GM23248 (cell line): ENCODE measurements at regions not wholly inside any gene's neighbourhood (a gene's known extent, or its start where the extent isn't known, plus 50 kb on each side); places are given as distances from the start of the nearest gene placed in this dataset.

Experiments
- DNase-seq: peaks from one replicate; pipeline ENCODE4 v3.0.0-alpha.2; 2015
- H2AFZ ChIP-seq: fragments of 200-600 bp; sonication (generic); 2 replicates; pipeline ENCODE4 v1.6.1; 2016; ENCODE audit warnings: antibody characterized with exemption
- H3F3A ChIP-seq: fragments of 200-600 bp; sonication (generic); 2 replicates; pipeline ENCODE4 v1.6.1; 2016; ENCODE audit warnings: mild to moderate bottlenecking, antibody characterized with exemption, mixed run types; ENCODE audit not compliant: insufficient read depth
- H3K27ac ChIP-seq: fragments of 200-600 bp; sonication (generic); 2 replicates; pipeline ENCODE4 v1.5.1; 2016; ENCODE audit warnings: mild to moderate bottlenecking
- H3K27me3 ChIP-seq: fragments of 200-600 bp; sonication (generic); replicated peaks from 2 replicates; pipeline ENCODE4 v1.6.1; 2016; ENCODE audit warnings: mild to moderate bottlenecking; ENCODE audit not compliant: insufficient read depth
- H3K36me3 ChIP-seq: fragments of 200-600 bp; sonication (generic); 2 replicates; pipeline ENCODE4 v1.6.1; 2016; ENCODE audit warnings: low read depth, mild to moderate bottlenecking
- H3K4me1 ChIP-seq: fragments of 200-600 bp; sonication (generic); 2 replicates; pipeline ENCODE4 v1.6.1; 2016; ENCODE audit warnings: mild to moderate bottlenecking; ENCODE audit not compliant: insufficient read depth
- H3K4me2 ChIP-seq: fragments of 200-600 bp; sonication (generic); one replicate; pipeline ENCODE4 v1.6.1; 2016; ENCODE audit warnings: mild to moderate bottlenecking; ENCODE audit not compliant: unreplicated experiment
- H3K4me3 ChIP-seq: fragments of 200-600 bp; sonication (generic); 2 replicates; pipeline ENCODE4 v1.5.1; 2016; ENCODE audit warnings: mild to moderate bottlenecking
- H3K79me2 ChIP-seq: fragments of 200-600 bp; sonication (generic); 2 replicates; pipeline ENCODE4 v1.6.1; 2016; ENCODE audit warnings: mild to moderate bottlenecking; ENCODE audit not compliant: insufficient read depth
- H3K9ac ChIP-seq: fragments of 200-600 bp; sonication (generic); 2 replicates; pipeline ENCODE4 v1.6.1; 2016; ENCODE audit warnings: mild to moderate bottlenecking
- H3K9me2 ChIP-seq: fragments of 200-600 bp; sonication (generic); 2 replicates; pipeline ENCODE4 v1.6.1; 2016; ENCODE audit warnings: mixed run types, mild to moderate bottlenecking, moderate library complexity; ENCODE audit not compliant: insufficient read depth
- H3K9me3 ChIP-seq: fragments of 200-600 bp; sonication (generic); one replicate; pipeline ENCODE4 v1.6.1; 2017; ENCODE audit warnings: low read depth
- H4K20me1 ChIP-seq: fragments of 200-600 bp; sonication (generic); 2 replicates; pipeline ENCODE4 v1.6.0; 2016; ENCODE audit not compliant: insufficient read depth
- EZH2 ChIP-seq: fragments of 200-600 bp; sonication (generic); IDR thresholded peaks from 2 replicates; pipeline ENCODE4 v1.6.1; 2018; ENCODE audit warnings: antibody characterized with exemption, mild to moderate bottlenecking; ENCODE audit not compliant: insufficient read depth, poor library complexity, severe bottlenecking
- EZH2phosphoT487 ChIP-seq: fragments of 200-600 bp; sonication (generic); IDR thresholded peaks from 2 replicates; pipeline ENCODE4 v1.6.1; 2018; ENCODE audit warnings: antibody characterized with exemption, moderate library complexity, mild to moderate bottlenecking, low read depth; ENCODE audit not compliant: insufficient read depth
- WGBS, 2 experiments: methylation state at CpG; one replicate each; pipeline ENCODE4 v1.1.6; 2015 to 2017; ENCODE audit warnings: low lambda C conversion rate in 2 of 2, low coverage in 1 of 2; ENCODE audit errors: missing lambda C conversion rate in 2 of 2; 5-methylcytosine and 5-hydroxymethylcytosine counted together
- in situ Hi-C: fragments of 300-500 bp; cut with MboI; formaldehyde crosslinking; loops from 2 replicates; pipeline ENCODE4 v1.15.0; 2020

- no peaks in the 10 kb centered on the region for H3K27me3 ChIP-seq
These were observed 144.5 kb downstream of the VEGFA start for GRCh38 chr6:43914272-43915147.

GRCh38 chr6:43913375-43914271 is 143.6 kb downstream of the VEGFA start:
- WGBS, 2 experiments: 72 to 76% methylated on average over 4 of the region's 4 CpGs
- H2AFZ ChIP-seq: peak overlapping the region; percentile 57; the same call in 1 of the 2 replicates
- H4K20me1 ChIP-seq: no peaks in the 10 kb centered on the region
- no peaks in the 10 kb centered on the region for H3K79me2 ChIP-seq
- no peaks in the 10 kb centered on the region for H3K36me3 ChIP-seq
- H3K4me3 ChIP-seq: no peak overlapping the region
- peaks cover 32% of the 10 kb centered on the region for H3K4me1 ChIP-seq
- no peak overlapping the region for H3K27ac ChIP-seq
- H3K27me3 ChIP-seq: no peaks in the 10 kb centered on the region
- no peaks in the 10 kb centered on the region for H3K9me2 ChIP-seq
- H3F3A ChIP-seq: no peaks in the 10 kb centered on the region
- no peaks in the 10 kb centered on the region for H3K9me3 ChIP-seq
- DNase-seq: peak; percentile 58
- in situ Hi-C loops: no loop called here
- no peak for TF ChIP-seq EZH2
- TF ChIP-seq EZH2phosphoT487: no peak
- peak overlapping the region; percentile 7 for H3K4me2 ChIP-seq
- H3K9ac ChIP-seq: peak overlapping the region; percentile 20; the same call in 1 of the 2 replicates

More at GRCh38 chr6:43914272-43915147, 144.5 kb downstream of the VEGFA start:
- no peaks in the 10 kb centered on the region for H3K36me3 ChIP-seq
- H3K4me3 ChIP-seq: no peak overlapping the region
- no peak overlapping the region for H3K27ac ChIP-seq
- H3K9me2 ChIP-seq: no peaks in the 10 kb centered on the region
- TF ChIP-seq EZH2 (no peak), EZH2phosphoT487 (no peak)
- 0 out of 2 replicates have a peak overlapping the region, but pooled peaks have one; percentile 57 for H2AFZ ChIP-seq
- peak overlapping the region; percentile 7 for H3K4me2 ChIP-seq
- H3F3A ChIP-seq: no peaks in the 10 kb centered on the region
- no peak for DNase-seq
- H3K9ac ChIP-seq: peak overlapping the region; percentile 20; the same call in 1 of the 2 replicates
- in situ Hi-C loops: no loop called here
- H4K20me1 ChIP-seq: no peaks in the 10 kb centered on the region
- no peaks in the 10 kb centered on the region for H3K9me3 ChIP-seq
- WGBS, 2 experiments: 94 to 96% methylated on average over 11 of the region's 11 CpGs
- H3K79me2 ChIP-seq: no peaks in the 10 kb centered on the region
- peaks cover 32% of the 10 kb centered on the region for H3K4me1 ChIP-seq

DNA sequence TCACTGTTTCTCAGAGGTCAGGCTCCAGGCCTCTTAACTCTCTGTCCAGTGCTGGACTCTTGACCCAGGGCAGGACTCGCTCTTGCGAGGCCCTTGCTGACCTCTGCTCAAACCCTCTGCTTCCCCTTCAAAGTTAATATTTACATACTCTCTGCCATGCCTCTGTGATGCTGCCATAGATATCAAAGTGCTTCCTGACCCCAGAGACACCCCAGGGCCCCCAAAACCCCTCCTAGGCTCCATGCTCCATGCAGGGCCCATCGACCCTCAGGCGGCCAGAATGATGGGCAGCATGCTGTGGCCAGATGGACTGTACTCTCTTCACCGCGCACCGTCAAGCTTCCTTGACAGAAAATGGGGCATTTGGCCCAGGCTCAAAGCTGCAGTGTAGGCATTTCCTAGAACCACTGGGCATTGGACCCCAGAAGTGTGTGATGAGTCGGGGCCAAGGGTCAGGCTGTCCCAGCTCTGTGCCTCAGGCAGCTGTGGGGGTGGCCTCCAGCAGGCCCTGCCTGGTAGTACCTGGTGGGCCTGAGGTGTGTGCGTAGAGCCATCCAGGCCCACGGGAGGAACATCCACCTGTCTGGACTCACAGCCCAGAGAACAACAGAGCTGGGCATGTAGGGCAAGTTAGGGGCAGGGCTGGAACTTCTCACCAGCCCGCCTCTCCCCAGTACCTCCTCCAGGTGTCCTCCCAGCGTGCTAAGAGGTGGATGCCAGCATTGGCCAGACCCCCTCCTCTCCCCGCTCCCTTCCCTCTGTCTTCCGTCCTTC is 142.8 kb downstream of the VEGFA start:
- Histone ChIP-seq H3K79me2 (no peaks in the 10 kb centered on the region), H3K4me2 (no peak overlapping the region), H4K20me1 (no peaks in the 10 kb centered on the region), H3K9me3 (no peaks in the 10 kb centered on the region), H3K4me3 (no peak overlapping the region), H3K9me2 (no peaks in the 10 kb centered on the region), H3K4me1 (peaks cover 28% of the 10 kb centered on the region), H3K36me3 (no peaks in the 10 kb centered on the region), H3K27me3 (no peaks in the 10 kb centered on the region), H3K27ac (no peak overlapping the region), H3F3A (no peaks in the 10 kb centered on the region), H2AFZ (no peak overlapping the region), H3K9ac (no peak overlapping the region)
- in situ Hi-C loops: no loop called here
- DNase-seq: no peak
- WGBS, 2 experiments: 91 to 95% methylated on average over 13 to 14 of the region's 14 CpGs
- TF ChIP-seq EZH2 (no peak), EZH2phosphoT487 (no peak)

DNA sequence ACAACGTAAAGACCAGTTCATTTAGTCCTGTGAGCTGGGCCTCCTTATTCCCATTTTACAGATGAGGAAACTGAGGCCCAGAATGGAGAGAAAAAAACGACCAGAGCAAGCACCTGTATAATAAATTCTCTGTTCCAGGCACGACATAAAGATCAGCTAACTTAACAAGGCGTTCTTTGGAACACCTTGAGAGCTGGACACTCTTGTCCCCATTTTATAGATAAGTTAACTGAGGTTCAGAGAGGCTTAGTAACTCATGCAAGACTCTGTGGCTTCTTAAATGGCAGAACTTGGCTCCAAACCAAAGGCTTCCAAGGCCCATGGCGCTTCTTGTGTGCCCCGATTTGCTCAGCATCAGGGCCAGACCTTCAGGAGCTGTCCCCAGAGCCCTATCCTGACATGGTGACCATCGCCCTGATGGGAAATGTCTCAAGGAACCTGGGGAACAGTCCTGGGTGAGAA is 142.1 kb downstream of the VEGFA start:
- Histone ChIP-seq H3K79me2 (no peaks in the 10 kb centered on the region), H3K4me2 (no peak overlapping the region), H3F3A (no peaks in the 10 kb centered on the region), H3K9me2 (no peaks in the 10 kb centered on the region), H3K9ac (no peak overlapping the region), H3K9me3 (no peaks in the 10 kb centered on the region), H3K36me3 (no peaks in the 10 kb centered on the region), H3K27ac (no peak overlapping the region), H3K4me1 (peaks cover 28% of the 10 kb centered on the region), H2AFZ (no peak overlapping the region), H3K4me3 (no peak overlapping the region), H3K27me3 (no peaks in the 10 kb centered on the region), H4K20me1 (no peaks in the 10 kb centered on the region)
- 83 to 87% methylated on average over 7 of the region's 7 CpGs for WGBS, 2 experiments
- in situ Hi-C loops: no loop called here
- DNase-seq: no peak
- TF ChIP-seq EZH2: no peak
- TF ChIP-seq EZH2phosphoT487: no peak
